NCI-H2171 (cell line): ENCODE measurements at regions not wholly inside any gene's neighbourhood (a gene's known extent, or its start where the extent isn't known, plus 50 kb on each side); places are given as distances from the start of the nearest gene placed in this dataset.

ENCODE experiments used
- DNase-seq: peaks from one replicate; lab custom pipeline; 2025; lab: John Stamatoyannopoulos, UW

GRCh38 chr5:179497636-179498340 is 52.6 kb upstream of the RUFY1 start:
- DNase-seq: no peak

- no peak for DNase-seq
These were observed 54.4 kb upstream of the RUFY1 start for GRCh38 chr5:179495906-179496455.

GRCh38 chr5:179494774-179495526 is 55.4 kb upstream of the RUFY1 start:
- DNase-seq: no peak

- DNase-seq: no peak
These were observed 61.4 kb upstream of the RUFY1 start for GRCh38 chr5:179488975-179489374.

- DNase-seq: no peak
These were observed 61.9 kb upstream of the RUFY1 start for GRCh38 chr5:179488491-179488890.

- DNase-seq: no peak
These were observed 63.2 kb upstream of the RUFY1 start for GRCh38 chr5:179487145-179487544.

- DNase-seq: peak; percentile 61
These were observed 63.7 kb upstream of the RUFY1 start for GRCh38 chr5:179486596-179487051.

GRCh38 chr5:179485845-179486575 is 64.3 kb upstream of the RUFY1 start:
- no peak for DNase-seq

GRCh38 chr5:179484761-179485160 is 65.6 kb upstream of the RUFY1 start:
- no peak for DNase-seq

- DNase-seq: no peak
These were observed 66.2 kb upstream of the RUFY1 start for GRCh38 chr5:179484201-179484600.

GRCh38 chr5:179478624-179479023 is 71.7 kb upstream of the RUFY1 start:
- DNase-seq: no peak

- DNase-seq: no peak
These were observed 75.1 kb upstream of the RUFY1 start for GRCh38 chr5:179475208-179475751.

- no peak for DNase-seq
These were observed 77.7 kb upstream of the RUFY1 start for GRCh38 chr5:179472641-179473040.

- no peak for DNase-seq
These were observed 78.2 kb upstream of the RUFY1 start for GRCh38 chr5:179472174-179472573.

- no peak for DNase-seq
These were observed 80.2 kb upstream of the RUFY1 start for GRCh38 chr5:179470201-179470600.

GRCh38 chr5:179468696-179469095 is 81.7 kb upstream of the RUFY1 start:
- no peak for DNase-seq

GRCh38 chr5:179467441-179467840 is 82.9 kb upstream of the RUFY1 start:
- DNase-seq: no peak

- no peak for DNase-seq
These were observed 85.7 kb upstream of the RUFY1 start for GRCh38 chr5:179464631-179465030.

- DNase-seq: no peak
These were observed 88.3 kb upstream of the RUFY1 start for GRCh38 chr5:179462040-179462439.

GRCh38 chr5:179461576-179461975 is 88.8 kb upstream of the RUFY1 start:
- no peak for DNase-seq

GRCh38 chr5:179459771-179460170 is 90.6 kb upstream of the RUFY1 start:
- no peak for DNase-seq

GRCh38 chr5:179457612-179458011 is 92.7 kb upstream of the RUFY1 start:
- DNase-seq: no peak
